Mesodermal cell (in vitro differentiated cells): ENCODE measurements at regions not wholly inside any gene's neighbourhood (a gene's known extent, or its start where the extent isn't known, plus 50 kb on each side); places are given as distances from the start of the nearest gene placed in this dataset.
"Not testable (repeated sequence)": the region's sequence is repeated elsewhere in the genome, so short reads cannot be mapped to it uniquely, and the experiment has no call there.

Experiments
- H3K27ac ChIP-seq: 2 replicates; pipeline ENCODE4 v1.7.0; 2013; ENCODE audit warnings: mild to moderate bottlenecking, low read depth, low read length, moderate library complexity; ENCODE audit not compliant: severe bottlenecking
- H3K36me3 ChIP-seq: 2 replicates; pipeline ENCODE4 v1.7.1; 2013; ENCODE audit warnings: mild to moderate bottlenecking, low read length, moderate library complexity; ENCODE audit not compliant: control insufficient read depth, insufficient read depth
- H3K4me1 ChIP-seq: one replicate; pipeline ENCODE4 v1.7.1; 2013; ENCODE audit warnings: mild to moderate bottlenecking, low read length; ENCODE audit not compliant: insufficient read depth, control insufficient read depth, poor library complexity, severe bottlenecking
- H3K4me3 ChIP-seq: 2 replicates; pipeline ENCODE4 v1.7.0; 2013; ENCODE audit warnings: low read length, control low read depth, mild to moderate bottlenecking; ENCODE audit not compliant: insufficient read depth, poor library complexity, severe bottlenecking; ENCODE audit errors: extremely low read depth
- H3K9me3 ChIP-seq: 2 replicates; pipeline ENCODE4 v1.7.1; 2013; ENCODE audit warnings: mild to moderate bottlenecking, low read length, moderate library complexity; ENCODE audit not compliant: control insufficient read depth
- WGBS, 2 experiments: methylation state at CpG; one replicate each; pipeline ENCODE4 v1.1.5; 2013; ENCODE audit warnings: missing lambda C conversion rate in 2 of 2; ENCODE audit not compliant: insufficient coverage in 2 of 2; 5-methylcytosine and 5-hydroxymethylcytosine counted together

- H3K4me3 ChIP-seq, H3K36me3 ChIP-seq, H3K27ac ChIP-seq, H3K4me1 ChIP-seq: not testable (repeated sequence)
- peaks cover 24% of the 10 kb centered on the region for H3K9me3 ChIP-seq
- WGBS, 2 experiments: no CpG with 5 or more reads among the region's 2 CpGs
Observed at GRCh38 chr13:59407251-59407650, 756.5 kb downstream of the DIAPH3 start.

- H3K27ac ChIP-seq: no peak overlapping the region
- H3K4me3 ChIP-seq: no peak overlapping the region
- peaks cover 19% of the 10 kb centered on the region for H3K9me3 ChIP-seq
- 86 to 92% methylated on average over 4 to 5 of the region's 5 CpGs for WGBS, 2 experiments
- no peaks in the 10 kb centered on the region for H3K4me1 ChIP-seq
- H3K36me3 ChIP-seq: no peaks in the 10 kb centered on the region
Observed at GRCh38 chr13:59408738-59409137, 755.0 kb downstream of the DIAPH3 start.

- H3K9me3 ChIP-seq: peaks cover 19% of the 10 kb centered on the region
- no peak overlapping the region for H3K4me3 ChIP-seq
- no peaks in the 10 kb centered on the region for H3K36me3 ChIP-seq
- 25 to 42% methylated on average over 1 to 2 of the region's 2 CpGs for WGBS, 2 experiments
- H3K27ac ChIP-seq: no peak overlapping the region
- H3K4me1 ChIP-seq: no peaks in the 10 kb centered on the region
Observed at GRCh38 chr13:59409211-59409610, 754.5 kb downstream of the DIAPH3 start.

GRCh38 chr13:59409634-59410200, 754.0 kb downstream of the DIAPH3 start:
- H3K36me3 ChIP-seq: no peaks in the 10 kb centered on the region
- no peak overlapping the region for H3K27ac ChIP-seq
- no peaks in the 10 kb centered on the region for H3K4me1 ChIP-seq
- no CpG with 5 or more reads among the region's 8 CpGs for WGBS, 2 experiments
- no peak overlapping the region for H3K4me3 ChIP-seq
- H3K9me3 ChIP-seq: peaks cover 19% of the 10 kb centered on the region

GRCh38 chr13:59413126-59413525, 750.6 kb downstream of the DIAPH3 start:
- Histone ChIP-seq H3K4me1 (no peaks in the 10 kb centered on the region), H3K9me3 (no peaks in the 10 kb centered on the region), H3K4me3 (no peak overlapping the region), H3K27ac (no peak overlapping the region), H3K36me3 (no peaks in the 10 kb centered on the region)

GRCh38 chr13:59414006-59414405, 749.7 kb downstream of the DIAPH3 start:
- H3K9me3 ChIP-seq: no peaks in the 10 kb centered on the region
- no peak overlapping the region for H3K4me3 ChIP-seq
- no peaks in the 10 kb centered on the region for H3K4me1 ChIP-seq
- WGBS, 2 experiments: 90 to 100% methylated on average over 1 of the region's 1 CpG
- H3K36me3 ChIP-seq: no peaks in the 10 kb centered on the region
- H3K27ac ChIP-seq: no peak overlapping the region

- H3K4me3 ChIP-seq: no peak overlapping the region
- H3K4me1 ChIP-seq: no peaks in the 10 kb centered on the region
- 85 to 98% methylated on average over 5 of the region's 5 CpGs for WGBS, 2 experiments
- no peak overlapping the region for H3K27ac ChIP-seq
- H3K9me3 ChIP-seq: no peaks in the 10 kb centered on the region
- no peaks in the 10 kb centered on the region for H3K36me3 ChIP-seq
Observed at GRCh38 chr13:59415498-59415897, 748.2 kb downstream of the DIAPH3 start.

- Histone ChIP-seq H3K36me3 (no peaks in the 10 kb centered on the region), H3K4me1 (no peaks in the 10 kb centered on the region), H3K27ac (no peak overlapping the region), H3K4me3 (no peak overlapping the region), H3K9me3 (no peaks in the 10 kb centered on the region)
- WGBS, 2 experiments: 84% methylated on average over 2 of the region's 2 CpGs; no CpG with 5 or more reads in 1 of the 2 experiments
Observed at GRCh38 chr13:59416561-59416960, 747.2 kb downstream of the DIAPH3 start.

GRCh38 chr13:59422646-59423045, 741.1 kb downstream of the DIAPH3 start:
- Histone ChIP-seq H3K4me1 (no peaks in the 10 kb centered on the region), H3K9me3 (no peaks in the 10 kb centered on the region), H3K36me3 (no peaks in the 10 kb centered on the region), H3K27ac (no peak overlapping the region), H3K4me3 (no peak overlapping the region)
- WGBS, 2 experiments: 26 to 31% methylated on average over 4 of the region's 4 CpGs

- no peak overlapping the region for H3K27ac ChIP-seq
- WGBS, 2 experiments: 94 to 100% methylated on average over 1 to 2 of the region's 4 CpGs
- H3K4me1 ChIP-seq: no peaks in the 10 kb centered on the region
Observed at GRCh38 chr13:59423708-59424340, 739.9 kb downstream of the DIAPH3 start.

GRCh38 chr13:59424661-59425060, 739.1 kb downstream of the DIAPH3 start:
- no peaks in the 10 kb centered on the region for H3K36me3 ChIP-seq
- no peaks in the 10 kb centered on the region for H3K4me1 ChIP-seq
- no CpG with 5 or more reads among the region's 2 CpGs for WGBS, 2 experiments
- H3K27ac ChIP-seq: no peak overlapping the region
- H3K9me3 ChIP-seq: no peaks in the 10 kb centered on the region
- no peak overlapping the region for H3K4me3 ChIP-seq

More at GRCh38 chr13:59423708-59424340, 739.9 kb downstream of the DIAPH3 start:
- no peak overlapping the region for H3K4me3 ChIP-seq
- H3K9me3 ChIP-seq: no peaks in the 10 kb centered on the region
- no peaks in the 10 kb centered on the region for H3K36me3 ChIP-seq
